Spleen (tissue), 11 donors: ENCODE measurements at regions not wholly inside any gene's neighbourhood (a gene's known extent, or its start where the extent isn't known, plus 50 kb on each side); places are given as distances from the start of the nearest gene placed in this dataset.

Source experiments
- DNase-seq: peaks from one replicate; pipeline ENCODE4 v3.0.0-alpha.2; 2020
- H3K27ac ChIP-seq, 8 donors: fragments of 200-600 bp; sonication (generic) in 7 of 8; 1 replicate in 4 of 8; 2 replicates in 4 of 8; pipeline versions ENCODE4 v1.5.0 to v1.8.0; 2016 to 2021; ENCODE audit warnings: inconsistent platforms in 4 of 8, mild to moderate bottlenecking in 4 of 8, moderate library complexity in 1 of 8
- H3K27me3 ChIP-seq, 7 donors: fragments of 200-600 bp; sonication (generic) in 6 of 7; replicated peaks in 1 of 7; 1 replicate in 4 of 7; 2 replicates in 3 of 7; pipeline versions ENCODE4 v1.5.0 to v1.8.0; 2016 to 2021; ENCODE audit warnings: inconsistent platforms in 3 of 7, mild to moderate bottlenecking in 1 of 7
- H3K36me3 ChIP-seq, 6 donors: fragments of 200-600 bp; sonication (generic) in 5 of 6; 1 replicate in 4 of 6; 2 replicates in 2 of 6; pipeline versions ENCODE4 v1.5.0 to v1.8.0; 2016 to 2021; ENCODE audit warnings: inconsistent platforms in 2 of 6
- H3K4me1 ChIP-seq, 6 donors: fragments of 200-600 bp; sonication (generic) in 5 of 6; 1 replicate in 3 of 6; 2 replicates in 3 of 6; pipeline versions ENCODE4 v1.5.0 to v1.8.0; 2016 to 2021; ENCODE audit warnings: inconsistent platforms in 3 of 6
- H3K4me3 ChIP-seq, 8 donors: fragments of 200-600 bp; sonication (generic) in 7 of 8; 1 replicate in 4 of 8; 2 replicates in 4 of 8; pipeline versions ENCODE4 v1.5.0 to v1.8.0; 2016 to 2021; ENCODE audit warnings: inconsistent platforms in 4 of 8, mild to moderate bottlenecking in 4 of 8, moderate library complexity in 2 of 8
- H3K9me3 ChIP-seq, 8 donors: fragments of 200-600 bp; sonication (generic) in 7 of 8; 1 replicate in 4 of 8; 2 replicates in 4 of 8; pipeline versions ENCODE4 v1.5.0 to v1.8.0; 2016 to 2021; ENCODE audit warnings: inconsistent platforms in 4 of 8
- POLR2A ChIP-seq, 3 donors: fragments of 450-650 bp; IDR thresholded peaks; one replicate each; pipeline ENCODE4 v1.5.1; 2017; ENCODE audit warnings: antibody characterized with exemption in 3 of 3, mild to moderate bottlenecking in 1 of 3
- POLR2AphosphoS5 ChIP-seq, 3 donors: sonication (generic); formaldehyde crosslinking; IDR thresholded peaks; one replicate each; pipeline ENCODE4 v1.5.1; 2017; ENCODE audit warnings: antibody characterized with exemption in 3 of 3
- WGBS, 5 donors: extraction: QIAGEN DNeasy Blood & Tissue Kit in 3 of 5; methylation state at CpG; one replicate each; pipeline versions ENCODE4 v1.1.5 to v1.1.7; 2013 to 2018; 5-methylcytosine and 5-hydroxymethylcytosine counted together
- intact Hi-C: fragments of 100-400 bp; cut with DNase I; formaldehyde crosslinking; loops from one replicate; pipeline ENCODE4 v1.15.0; 2023; ENCODE audit warnings: low total_unique reads
- TF ChIP-seq, protein P1 (sequence below), 11 experiments: fragments of 200-600 bp in 7 of 11; fragments of 450-650 bp in 4 of 11; sonication (generic) in 4 of 11; IDR thresholded peaks in 8 of 11; conservative IDR thresholded peaks in 3 of 11; 1 replicate in 7 of 11; 2 replicates in 4 of 11; pipeline versions ENCODE4 v1.4.0 to v1.8.0; 2016 to 2021; ENCODE audit warnings: antibody characterized with exemption in 11 of 11, inconsistent platforms in 4 of 11, mild to moderate bottlenecking in 1 of 11
- donor health status: healthy with polysubstance abuse.
- donor health status: DM: no; HTN: no; CAD: no; lungs with moderate emphysema.
- donor health status: DM: no; HTN: no; CAD: no.
- donor health status: Bipolar disorder and iron deficiency.
- donor health status: healthy.
- donor health status: DM: no; HTN: no; CAD: no.
- donor health status: DM: yes; HTN: yes; CAD: no.

DNA sequence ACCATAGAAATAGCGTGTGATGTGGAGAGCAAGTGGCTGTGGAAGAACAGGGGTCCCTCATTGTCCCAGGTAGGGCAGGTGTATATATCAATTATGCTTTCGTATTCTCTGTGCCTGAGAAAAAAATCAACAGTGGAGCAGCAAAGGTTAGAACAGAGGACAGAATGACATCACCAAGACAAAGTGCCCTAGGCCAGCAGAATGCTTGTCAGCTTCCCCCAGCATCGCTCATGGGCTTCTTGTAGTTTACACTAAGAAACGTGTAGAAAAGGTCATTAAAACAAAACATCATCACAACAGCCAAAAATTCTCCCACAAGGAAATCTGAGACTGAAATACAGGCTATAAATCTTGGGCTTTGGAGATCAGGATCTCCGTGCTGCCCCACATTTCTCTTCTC, 288.0 kb downstream of the TDRD15 start:
- intact Hi-C loops: no loop called here
- H3K4me1 ChIP-seq: no peaks in the 10 kb centered on the region
- WGBS, 5 donors: 71 to 81% (median 75%) methylated on average over 5 of the region's 5 CpGs

DNA sequence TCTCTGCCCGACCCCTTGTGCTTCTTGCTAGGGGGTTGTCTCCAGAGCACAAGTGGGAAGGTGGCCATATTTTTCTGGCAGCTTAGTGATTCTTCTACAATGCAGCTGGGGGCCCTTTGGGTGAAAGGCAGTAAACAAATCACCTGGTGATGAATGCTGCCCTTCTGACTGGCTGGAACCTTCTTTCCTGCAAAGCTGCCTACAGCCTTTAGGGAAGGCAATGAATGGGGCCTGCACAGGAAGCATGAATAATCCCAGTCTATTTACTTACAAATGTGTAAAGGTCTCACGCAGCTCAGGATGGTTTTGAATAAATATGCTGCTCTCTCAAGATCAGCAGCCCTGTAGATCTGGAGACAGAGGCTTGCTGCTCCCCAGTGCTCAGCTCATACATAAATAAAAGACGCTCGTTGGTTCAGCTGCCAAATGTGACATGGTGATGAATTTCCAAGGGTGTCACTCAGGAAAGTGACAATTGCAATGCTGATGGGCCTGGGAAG, 289.2 kb downstream of the TDRD15 start:
- TF ChIP-seq, protein P1, sequence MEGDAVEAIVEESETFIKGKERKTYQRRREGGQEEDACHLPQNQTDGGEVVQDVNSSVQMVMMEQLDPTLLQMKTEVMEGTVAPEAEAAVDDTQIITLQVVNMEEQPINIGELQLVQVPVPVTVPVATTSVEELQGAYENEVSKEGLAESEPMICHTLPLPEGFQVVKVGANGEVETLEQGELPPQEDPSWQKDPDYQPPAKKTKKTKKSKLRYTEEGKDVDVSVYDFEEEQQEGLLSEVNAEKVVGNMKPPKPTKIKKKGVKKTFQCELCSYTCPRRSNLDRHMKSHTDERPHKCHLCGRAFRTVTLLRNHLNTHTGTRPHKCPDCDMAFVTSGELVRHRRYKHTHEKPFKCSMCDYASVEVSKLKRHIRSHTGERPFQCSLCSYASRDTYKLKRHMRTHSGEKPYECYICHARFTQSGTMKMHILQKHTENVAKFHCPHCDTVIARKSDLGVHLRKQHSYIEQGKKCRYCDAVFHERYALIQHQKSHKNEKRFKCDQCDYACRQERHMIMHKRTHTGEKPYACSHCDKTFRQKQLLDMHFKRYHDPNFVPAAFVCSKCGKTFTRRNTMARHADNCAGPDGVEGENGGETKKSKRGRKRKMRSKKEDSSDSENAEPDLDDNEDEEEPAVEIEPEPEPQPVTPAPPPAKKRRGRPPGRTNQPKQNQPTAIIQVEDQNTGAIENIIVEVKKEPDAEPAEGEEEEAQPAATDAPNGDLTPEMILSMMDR (IDR thresholded peaks at IDR 0.05 in 8 of 11, conservative IDR thresholded peaks at IDR 0.05 in 3 of 11): no peak
- no peak for TF ChIP-seq POLR2A (IDR thresholded peaks at IDR 0.05)
- TF ChIP-seq POLR2AphosphoS5 (IDR thresholded peaks at IDR 0.05): no peak
- 72 to 77% (median 73%) methylated on average over 4 of the region's 4 CpGs for WGBS, 5 donors
- H3K27ac ChIP-seq: no peak overlapping the region

More for the DNA sequence above, 288.0 kb downstream of the TDRD15 start:
- TF ChIP-seq, protein P1 (IDR thresholded peaks at IDR 0.05 in 8 of 11, conservative IDR thresholded peaks at IDR 0.05 in 3 of 11): no peak
- TF ChIP-seq POLR2A (IDR thresholded peaks at IDR 0.05): no peak
- TF ChIP-seq POLR2AphosphoS5 (IDR thresholded peaks at IDR 0.05): no peak
- Histone ChIP-seq H3K27ac (no peak overlapping the region), H3K4me3 (no peak overlapping the region), H3K9me3 (peaks cover 0 to 5% (median 0%) of the 10 kb centered on the region in 8 donors), H3K36me3 (no peaks in the 10 kb centered on the region), H3K27me3 (no peaks in the 10 kb centered on the region)
- no peak for DNase-seq

DNA sequence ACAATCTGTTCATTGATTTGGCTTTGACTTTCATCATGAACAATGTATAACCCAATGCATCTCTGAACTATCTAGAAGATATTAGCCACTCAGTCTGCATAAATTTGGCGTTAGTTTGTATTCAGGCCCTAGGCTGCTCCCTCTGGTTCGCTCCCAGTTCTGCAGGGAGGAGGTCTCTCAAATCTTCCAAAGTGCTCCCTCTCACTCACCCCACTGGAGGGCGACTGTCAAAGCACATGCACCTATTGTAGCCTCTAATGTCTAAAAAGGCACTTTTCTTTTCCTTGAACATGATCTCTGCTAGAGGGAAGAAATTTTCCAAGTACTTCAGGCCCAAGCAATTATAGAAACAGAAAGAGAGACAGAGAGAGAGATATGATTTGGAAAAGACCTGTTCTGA, 291.5 kb downstream of the TDRD15 start:
- TF ChIP-seq POLR2A (IDR thresholded peaks at IDR 0.05): no peak
- TF ChIP-seq, protein P1 (IDR thresholded peaks at IDR 0.05 in 8 of 11, conservative IDR thresholded peaks at IDR 0.05 in 3 of 11): no peak
- TF ChIP-seq POLR2AphosphoS5 (IDR thresholded peaks at IDR 0.05): no peak
- Histone ChIP-seq H3K4me1 (no peaks in the 10 kb centered on the region), H3K9me3 (peaks cover 0 to 5% (median 0%) of the 10 kb centered on the region in 8 donors), H3K36me3 (no peaks in the 10 kb centered on the region), H3K27me3 (no peaks in the 10 kb centered on the region), H3K27ac (no peak overlapping the region), H3K4me3 (no peak overlapping the region)
- intact Hi-C loops: no loop called here
- no peak for DNase-seq
- WGBS, 5 donors: 62 to 76% (median 69%) methylated on average over 3 of the region's 3 CpGs

More for the DNA sequence above, 289.2 kb downstream of the TDRD15 start:
- Histone ChIP-seq H3K36me3 (no peaks in the 10 kb centered on the region), H3K4me3 (no peak overlapping the region), H3K9me3 (peaks cover 0 to 5% (median 0%) of the 10 kb centered on the region in 8 donors), H3K27me3 (no peaks in the 10 kb centered on the region), H3K4me1 (no peaks in the 10 kb centered on the region)
- DNase-seq: no peak
- intact Hi-C loops: no loop called here

DNA sequence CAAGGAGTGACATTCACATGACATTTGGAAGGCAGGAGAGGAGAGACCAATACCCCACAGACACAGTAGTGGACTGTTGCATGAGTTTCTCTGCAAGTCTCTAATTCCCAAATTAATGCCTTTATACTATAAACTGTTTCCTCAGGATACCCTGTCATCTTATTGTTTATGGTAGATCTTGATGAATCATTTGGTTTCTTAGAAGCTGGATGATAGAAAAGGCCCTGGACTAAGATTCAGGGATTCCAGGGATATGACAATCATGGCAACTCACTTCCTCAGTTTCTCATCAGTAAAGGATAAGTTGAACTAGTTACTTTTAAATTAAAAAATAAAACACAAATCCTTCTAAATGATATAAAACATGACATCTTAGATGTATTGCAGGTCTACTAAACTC, 292.5 kb downstream of the TDRD15 start:
- peaks cover 0 to 5% (median 0%) of the 10 kb centered on the region in 8 donors for H3K9me3 ChIP-seq
- intact Hi-C loops: no loop called here
- DNase-seq: no peak
- H3K27ac ChIP-seq: no peak overlapping the region
- H3K27me3 ChIP-seq: no peaks in the 10 kb centered on the region
- TF ChIP-seq POLR2AphosphoS5 (IDR thresholded peaks at IDR 0.05): no peak
- no peak for TF ChIP-seq POLR2A (IDR thresholded peaks at IDR 0.05)
- TF ChIP-seq, protein P1 (IDR thresholded peaks at IDR 0.05 in 8 of 11, conservative IDR thresholded peaks at IDR 0.05 in 3 of 11): no peak
- no peak overlapping the region for H3K4me3 ChIP-seq
- no peaks in the 10 kb centered on the region for H3K36me3 ChIP-seq
- no peaks in the 10 kb centered on the region for H3K4me1 ChIP-seq
